Upper lobe of left lung (tissue), 4 donors: ENCODE measurements at regions not wholly inside any gene's neighbourhood (a gene's known extent, or its start where the extent isn't known, plus 50 kb on each side); places are given as distances from the start of the nearest gene placed in this dataset.

Source experiments
- EP300 ChIP-seq, 4 donors: sonication (generic); formaldehyde crosslinking; IDR thresholded peaks; one replicate each; pipeline ENCODE4 v1.5.1; 2017; ENCODE audit warnings: antibody characterized with exemption in 4 of 4, control low read depth in 2 of 4
- POLR2A ChIP-seq, 4 donors: fragments of 450-650 bp; IDR thresholded peaks; one replicate each; pipeline ENCODE4 v1.5.1; 2016 to 2017; ENCODE audit warnings: antibody characterized with exemption in 4 of 4, mild to moderate bottlenecking in 2 of 4
- TF ChIP-seq, protein P1 (sequence below), 6 experiments: fragments of 450-650 bp in 4 of 6; fragments of 200-600 bp in 2 of 6; sonication (generic) in 2 of 6; IDR thresholded peaks; one replicate each; pipeline ENCODE4 v1.5.1; 2016 to 2019; ENCODE audit warnings: antibody characterized with exemption in 6 of 6

DNA sequence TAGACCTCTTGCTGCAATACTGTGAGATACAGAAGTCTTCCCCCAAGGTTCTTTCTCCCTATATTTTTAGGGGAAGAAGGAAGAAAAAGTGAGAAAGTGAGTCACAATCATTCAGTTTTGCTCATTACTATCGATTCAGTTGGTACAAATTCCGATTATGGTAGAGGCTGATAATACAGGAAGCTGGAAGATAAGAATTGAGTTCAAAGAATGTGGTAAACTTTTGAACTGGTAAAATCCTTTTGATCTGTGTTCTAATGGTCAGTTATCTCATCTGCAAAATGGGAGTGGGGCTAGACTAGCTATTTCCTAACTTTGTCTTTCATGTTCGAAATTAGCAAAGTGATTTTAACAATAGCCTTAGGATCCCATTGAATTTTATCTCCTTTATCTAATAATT lies 101.4 kb upstream of the FAT1 start:
- TF ChIP-seq, protein P1, sequence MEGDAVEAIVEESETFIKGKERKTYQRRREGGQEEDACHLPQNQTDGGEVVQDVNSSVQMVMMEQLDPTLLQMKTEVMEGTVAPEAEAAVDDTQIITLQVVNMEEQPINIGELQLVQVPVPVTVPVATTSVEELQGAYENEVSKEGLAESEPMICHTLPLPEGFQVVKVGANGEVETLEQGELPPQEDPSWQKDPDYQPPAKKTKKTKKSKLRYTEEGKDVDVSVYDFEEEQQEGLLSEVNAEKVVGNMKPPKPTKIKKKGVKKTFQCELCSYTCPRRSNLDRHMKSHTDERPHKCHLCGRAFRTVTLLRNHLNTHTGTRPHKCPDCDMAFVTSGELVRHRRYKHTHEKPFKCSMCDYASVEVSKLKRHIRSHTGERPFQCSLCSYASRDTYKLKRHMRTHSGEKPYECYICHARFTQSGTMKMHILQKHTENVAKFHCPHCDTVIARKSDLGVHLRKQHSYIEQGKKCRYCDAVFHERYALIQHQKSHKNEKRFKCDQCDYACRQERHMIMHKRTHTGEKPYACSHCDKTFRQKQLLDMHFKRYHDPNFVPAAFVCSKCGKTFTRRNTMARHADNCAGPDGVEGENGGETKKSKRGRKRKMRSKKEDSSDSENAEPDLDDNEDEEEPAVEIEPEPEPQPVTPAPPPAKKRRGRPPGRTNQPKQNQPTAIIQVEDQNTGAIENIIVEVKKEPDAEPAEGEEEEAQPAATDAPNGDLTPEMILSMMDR (IDR thresholded peaks at IDR 0.05), result no peak
- TF ChIP-seq EP300 (IDR thresholded peaks at IDR 0.05) (no peak), POLR2A (IDR thresholded peaks at IDR 0.05) (no peak)
